A673 (cell line): ENCODE measurements at regions not wholly inside any gene's neighbourhood (a gene's known extent, or its start where the extent isn't known, plus 50 kb on each side); places are given as distances from the start of the nearest gene placed in this dataset.

Source experiments
- BruUV-seq: library from RNA; stranded (reverse); fragments of 400-500 nt; replicated peaks from 2 replicates; lab custom pipeline; 2021; lab: Mats Ljungman, UMichigan
- CTCF ChIA-PET: fragments of 300-600 bp; sonication (Branson Sonifier 250); formaldehyde crosslinking; loops from one replicate; lab custom pipeline; 2022; ENCODE audit warnings: antibody characterized with exemption; lab: Charles Lee
- POLR2A ChIA-PET: fragments of 300-600 bp; sonication (Branson Sonifier 250); formaldehyde crosslinking; loops from one replicate; lab custom pipeline; 2022; ENCODE audit warnings: antibody characterized with exemption; ENCODE audit not compliant: low non-redundant PET; lab: Charles Lee
- DNase-seq: peaks from one replicate; pipeline ENCODE4 v3.0.0-alpha.2; 2015; ENCODE audit warnings: low spot score
- H3K27ac ChIP-seq: fragments of 200-600 bp; sonication (generic); 2 replicates; pipeline ENCODE4 v1.5.1; 2016; ENCODE audit warnings: mixed run types, low read depth, mild to moderate bottlenecking, mixed read lengths, antibody characterized with exemption, low read length; ENCODE audit not compliant: poor library complexity, severe bottlenecking
- H3K27me3 ChIP-seq: fragments of 200-600 bp; sonication (generic); replicated peaks from 2 replicates; pipeline ENCODE4 v1.6.1; 2017; ENCODE audit warnings: mixed run types, low read depth, mild to moderate bottlenecking, mixed read lengths, antibody characterized with exemption, low read length; ENCODE audit not compliant: insufficient read depth, poor library complexity
- H3K36me3 ChIP-seq: fragments of 200-600 bp; sonication (generic); 2 replicates; pipeline ENCODE4 v1.6.1; 2016; ENCODE audit warnings: mixed run types, mild to moderate bottlenecking, mixed read lengths, antibody characterized with exemption, low read length; ENCODE audit not compliant: insufficient read depth, poor library complexity, severe bottlenecking
- H3K4me1 ChIP-seq: fragments of 200-600 bp; sonication (generic); 2 replicates; pipeline ENCODE4 v1.6.1; 2017; ENCODE audit warnings: mixed run types, mild to moderate bottlenecking, mixed read lengths, antibody characterized with exemption, low read length; ENCODE audit not compliant: insufficient read depth, poor library complexity, severe bottlenecking
- H3K4me3 ChIP-seq: fragments of 200-600 bp; sonication (generic); 2 replicates; pipeline ENCODE4 v1.5.1; 2016; ENCODE audit warnings: low read depth, mixed run types, mild to moderate bottlenecking, mixed read lengths, low read length; ENCODE audit not compliant: poor library complexity, severe bottlenecking
- H3K9me3 ChIP-seq: fragments of 200-600 bp; sonication (generic); 2 replicates; pipeline ENCODE4 v1.6.1; 2016; ENCODE audit warnings: mixed run types, low read depth, mild to moderate bottlenecking, mixed read lengths, antibody characterized with exemption, low read length; ENCODE audit not compliant: poor library complexity, severe bottlenecking
- CTCF ChIP-seq: fragments of 300-800, 200-600 bp; sonication (generic); conservative IDR thresholded peaks from 2 replicates; pipeline ENCODE4 v1.5.1; 2017; ENCODE audit warnings: low read depth, mild to moderate bottlenecking, antibody characterized with exemption, low read length, moderate library complexity, mixed read lengths
- EZH2 ChIP-seq: fragments of 200-600 bp; sonication (generic); IDR thresholded peaks from 2 replicates; pipeline ENCODE4 v1.6.1; 2017; ENCODE audit warnings: borderline replicate concordance, low read depth, mild to moderate bottlenecking, mixed read lengths, antibody characterized with exemption, low read length; ENCODE audit not compliant: poor library complexity, severe bottlenecking
- intact Hi-C: fragments of 100-400 bp; cut with micrococcal nuclease; formaldehyde crosslinking; loops from one replicate; pipeline ENCODE4 v1.10.0; 2022; ENCODE audit not compliant: unreplicated experiment

- Histone ChIP-seq H3K27ac (no peak overlapping the region), H3K27me3 (no peaks in the 10 kb centered on the region), H3K9me3 (no peaks in the 10 kb centered on the region), H3K36me3 (no peaks in the 10 kb centered on the region), H3K4me1 (no peaks in the 10 kb centered on the region), H3K4me3 (no peak overlapping the region)
- BruUV-seq: no TSS peak
- TF ChIP-seq EZH2 (no peak), CTCF (no peak)
- intact Hi-C loops: no loop called here
- CTCF ChIA-PET: no interaction called here
- DNase-seq: no peak
- POLR2A ChIA-PET: no interaction called here
These were observed 841.7 kb downstream of the CDH8 start for GRCh38 chr16:61194573-61194972.

GRCh38 chr16:61182391-61182790 is 853.8 kb downstream of the CDH8 start:
- Histone ChIP-seq H3K36me3 (no peaks in the 10 kb centered on the region), H3K27ac (no peak overlapping the region), H3K4me1 (peaks cover 12% of the 10 kb centered on the region), H3K4me3 (no peak overlapping the region), H3K27me3 (no peaks in the 10 kb centered on the region), H3K9me3 (no peaks in the 10 kb centered on the region)
- CTCF ChIA-PET: no interaction called here
- intact Hi-C loops: no loop called here
- POLR2A ChIA-PET: no interaction called here
- BruUV-seq: no TSS peak
- peak; percentile 83 for DNase-seq
- TF ChIP-seq EZH2 (no peak), CTCF (no peak)

- H3K4me3 ChIP-seq: no peak overlapping the region
- POLR2A ChIA-PET: no interaction called here
- no peak overlapping the region for H3K27ac ChIP-seq
- BruUV-seq: no TSS peak
- intact Hi-C loops: no loop called here
- no peaks in the 10 kb centered on the region for H3K9me3 ChIP-seq
- H3K4me1 ChIP-seq: peaks cover 12% of the 10 kb centered on the region
- H3K27me3 ChIP-seq: no peaks in the 10 kb centered on the region
- DNase-seq: no peak
- CTCF ChIA-PET: no interaction called here
- no peaks in the 10 kb centered on the region for H3K36me3 ChIP-seq
- TF ChIP-seq EZH2 (no peak), CTCF (no peak)
These were observed 854.3 kb downstream of the CDH8 start for GRCh38 chr16:61181982-61182381.
